HepG2 (cell line): ENCODE measurements at regions not wholly inside any gene's neighbourhood (a gene's known extent, or its start where the extent isn't known, plus 50 kb on each side); places are given as distances from the start of the nearest gene placed in this dataset.

Experiments
- ATF1 ChIP-seq: IDR thresholded peaks from 2 replicates; pipeline ENCODE4 v1.6.1; 2016; ENCODE audit warnings: mild to moderate bottlenecking, control low read depth
- HMG20A ChIP-seq: IDR thresholded peaks from 2 replicates; pipeline ENCODE4 v1.6.1; 2016; ENCODE audit warnings: borderline replicate concordance
- JARID2 ChIP-seq: sonication (generic); formaldehyde crosslinking; IDR thresholded peaks from 2 replicates; pipeline ENCODE4 v1.8.1; 2023; ENCODE audit warnings: missing genetic modification reagents, inconsistent platforms; ENCODE audit not compliant: insufficient replicate concordance
- KMT2B ChIP-seq: IDR thresholded peaks from 2 replicates; pipeline ENCODE4 v1.6.1; 2016; ENCODE audit warnings: missing genetic modification reagents, missing compliant biosample characterization
- MED8 ChIP-seq: sonication (generic); formaldehyde crosslinking; IDR thresholded peaks from 2 replicates; pipeline ENCODE4 v1.8.1; 2023; ENCODE audit warnings: mild to moderate bottlenecking, missing genetic modification reagents; ENCODE audit not compliant: insufficient replicate concordance
- PCBP2 ChIP-seq: fragments of 200-400 bp; formaldehyde crosslinking; optimal IDR thresholded peaks from 2 replicates; pipeline ENCODE3; 2018; ENCODE audit warnings: low read length, low read depth; ENCODE audit not compliant: poor library complexity, severe bottlenecking
- PHF21A ChIP-seq: sonication (generic); formaldehyde crosslinking; IDR thresholded peaks from 2 replicates; pipeline ENCODE4 v1.5.0; 2020; ENCODE audit warnings: mild to moderate bottlenecking, missing genetic modification reagents
- SPEN ChIP-seq: sonication (generic); formaldehyde crosslinking; IDR thresholded peaks from 2 replicates; pipeline ENCODE4 v1.5.1; 2020; ENCODE audit warnings: low read depth, mild to moderate bottlenecking, missing genetic modification reagents
- TGIF2 ChIP-seq: IDR thresholded peaks from 2 replicates; pipeline ENCODE4 v1.6.1; 2016; ENCODE audit warnings: control low read depth, missing compliant biosample characterization
- THAP11 ChIP-seq: IDR thresholded peaks from 2 replicates; pipeline ENCODE4 v1.6.1; 2016; ENCODE audit warnings: missing biosample characterization, missing genetic modification reagents
- ZNF235 ChIP-seq: sonication (generic); formaldehyde crosslinking; IDR thresholded peaks from 2 replicates; pipeline ENCODE4 v1.8.1; 2023; ENCODE audit warnings: mild to moderate bottlenecking, missing genetic modification reagents, borderline replicate concordance
- ZNF326 ChIP-seq: sonication (generic); formaldehyde crosslinking; IDR thresholded peaks from 2 replicates; pipeline ENCODE4 v1.4.0; 2020; ENCODE audit warnings: missing genetic modification reagents, borderline replicate concordance
- ZNF333 ChIP-seq: sonication (generic); formaldehyde crosslinking; IDR thresholded peaks from 2 replicates; pipeline ENCODE4 v1.4.0; 2020; ENCODE audit warnings: mild to moderate bottlenecking, missing genetic modification reagents, borderline replicate concordance
- ZNF432 ChIP-seq: sonication (generic); formaldehyde crosslinking; IDR thresholded peaks from 2 replicates; pipeline ENCODE4 v1.5.0; 2020; ENCODE audit warnings: missing genetic modification reagents, mild to moderate bottlenecking, borderline replicate concordance
- ZNF572 ChIP-seq: sonication (generic); formaldehyde crosslinking; IDR thresholded peaks from 2 replicates; pipeline ENCODE4 v1.5.1; 2020; ENCODE audit warnings: mild to moderate bottlenecking, missing genetic modification reagents
- ZNF607 ChIP-seq: sonication (generic); formaldehyde crosslinking; IDR thresholded peaks from 2 replicates; pipeline ENCODE4 v1.5.1; 2020; ENCODE audit warnings: missing genetic modification reagents, mild to moderate bottlenecking, borderline replicate concordance
- ZNF780A ChIP-seq: sonication (generic); formaldehyde crosslinking; IDR thresholded peaks from 2 replicates; pipeline ENCODE4 v1.8.0; 2022; ENCODE audit warnings: mild to moderate bottlenecking, missing genetic modification reagents, moderate library complexity
- ZNF781 ChIP-seq: sonication (generic); formaldehyde crosslinking; IDR thresholded peaks from 2 replicates; pipeline ENCODE4 v1.5.1; 2020; ENCODE audit warnings: borderline replicate concordance, mild to moderate bottlenecking, missing genetic modification reagents; ENCODE audit errors: not compliant biosample characterization
- ZSCAN12 ChIP-seq: sonication (generic); formaldehyde crosslinking; IDR thresholded peaks from 2 replicates; pipeline ENCODE4 v1.9.0; 2021; ENCODE audit warnings: mild to moderate bottlenecking, missing genetic modification reagents
- TF ChIP-seq, protein P1 (sequence below): fragments of 450-650 bp; IDR thresholded peaks from 2 replicates; pipeline ENCODE4 v1.6.1; 2017
- TF ChIP-seq, protein P2 (sequence below): sonication (generic); formaldehyde crosslinking; IDR thresholded peaks from 2 replicates; pipeline ENCODE4 v1.4.0; 2020; ENCODE audit warnings: missing genetic modification reagents
- TF ChIP-seq, protein P3 (sequence below): sonication (generic); formaldehyde crosslinking; IDR thresholded peaks from 2 replicates; pipeline ENCODE4 v1.8.0; 2022; ENCODE audit warnings: low read depth, missing genetic modification reagents
- TF ChIP-seq, protein P4 (sequence below): sonication (generic); formaldehyde crosslinking; IDR thresholded peaks from 2 replicates; pipeline ENCODE4 v1.8.1; 2023; ENCODE audit warnings: mild to moderate bottlenecking, missing genetic modification reagents

DNA sequence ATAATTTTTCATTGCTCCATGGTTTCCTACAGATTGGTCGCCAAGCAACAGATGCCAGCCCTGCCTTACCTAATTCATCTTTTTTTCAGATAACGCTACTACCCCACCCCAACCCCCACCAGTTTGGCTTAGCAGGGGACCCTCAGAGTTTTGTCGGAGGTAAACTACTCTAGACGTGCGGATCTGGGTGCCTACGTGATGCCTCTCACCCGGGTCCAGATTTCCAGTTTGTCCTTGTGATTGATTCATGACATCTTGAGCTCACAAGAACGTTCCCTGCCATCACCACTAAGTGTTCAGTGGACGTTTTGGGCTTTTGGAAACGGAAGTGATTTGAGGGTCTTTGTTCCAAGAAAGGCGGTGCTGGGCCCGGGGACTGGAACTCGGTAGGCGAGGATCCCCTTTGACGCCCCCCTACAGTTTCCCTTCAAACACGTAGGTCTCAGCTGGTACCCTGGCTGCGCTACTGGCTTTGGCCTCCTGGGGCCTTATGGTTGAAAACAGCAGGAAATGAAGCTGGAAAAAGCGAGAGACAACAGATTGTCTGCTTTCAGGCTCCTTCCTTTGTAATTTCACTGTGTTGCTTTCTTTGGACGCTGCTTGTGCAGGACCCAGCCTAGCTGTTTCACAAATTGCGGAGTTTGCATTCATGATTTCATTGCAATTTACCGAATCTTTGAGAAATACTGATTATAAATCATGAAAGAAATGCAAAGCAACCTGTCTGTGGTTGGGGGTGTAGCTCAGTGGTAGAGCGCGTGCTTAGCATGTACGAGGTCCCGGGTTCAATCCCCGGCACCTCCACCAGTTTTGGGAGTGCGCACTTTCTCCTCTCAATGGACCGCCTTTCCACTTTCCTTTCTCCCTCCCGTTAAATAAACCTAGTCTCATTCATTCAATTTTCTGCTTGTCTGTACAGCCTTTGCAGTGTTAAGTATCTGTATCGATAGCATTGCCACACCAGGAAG is 81.0 kb downstream of the GPX5 start (continued):
- TF ChIP-seq, protein P1, sequence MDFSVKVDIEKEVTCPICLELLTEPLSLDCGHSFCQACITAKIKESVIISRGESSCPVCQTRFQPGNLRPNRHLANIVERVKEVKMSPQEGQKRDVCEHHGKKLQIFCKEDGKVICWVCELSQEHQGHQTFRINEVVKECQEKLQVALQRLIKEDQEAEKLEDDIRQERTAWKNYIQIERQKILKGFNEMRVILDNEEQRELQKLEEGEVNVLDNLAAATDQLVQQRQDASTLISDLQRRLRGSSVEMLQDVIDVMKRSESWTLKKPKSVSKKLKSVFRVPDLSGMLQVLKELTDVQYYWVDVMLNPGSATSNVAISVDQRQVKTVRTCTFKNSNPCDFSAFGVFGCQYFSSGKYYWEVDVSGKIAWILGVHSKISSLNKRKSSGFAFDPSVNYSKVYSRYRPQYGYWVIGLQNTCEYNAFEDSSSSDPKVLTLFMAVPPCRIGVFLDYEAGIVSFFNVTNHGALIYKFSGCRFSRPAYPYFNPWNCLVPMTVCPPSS = no peak
- no peak for TF ChIP-seq ZNF780A (CRISPR knock-in tag)
- TF ChIP-seq, protein P2, sequence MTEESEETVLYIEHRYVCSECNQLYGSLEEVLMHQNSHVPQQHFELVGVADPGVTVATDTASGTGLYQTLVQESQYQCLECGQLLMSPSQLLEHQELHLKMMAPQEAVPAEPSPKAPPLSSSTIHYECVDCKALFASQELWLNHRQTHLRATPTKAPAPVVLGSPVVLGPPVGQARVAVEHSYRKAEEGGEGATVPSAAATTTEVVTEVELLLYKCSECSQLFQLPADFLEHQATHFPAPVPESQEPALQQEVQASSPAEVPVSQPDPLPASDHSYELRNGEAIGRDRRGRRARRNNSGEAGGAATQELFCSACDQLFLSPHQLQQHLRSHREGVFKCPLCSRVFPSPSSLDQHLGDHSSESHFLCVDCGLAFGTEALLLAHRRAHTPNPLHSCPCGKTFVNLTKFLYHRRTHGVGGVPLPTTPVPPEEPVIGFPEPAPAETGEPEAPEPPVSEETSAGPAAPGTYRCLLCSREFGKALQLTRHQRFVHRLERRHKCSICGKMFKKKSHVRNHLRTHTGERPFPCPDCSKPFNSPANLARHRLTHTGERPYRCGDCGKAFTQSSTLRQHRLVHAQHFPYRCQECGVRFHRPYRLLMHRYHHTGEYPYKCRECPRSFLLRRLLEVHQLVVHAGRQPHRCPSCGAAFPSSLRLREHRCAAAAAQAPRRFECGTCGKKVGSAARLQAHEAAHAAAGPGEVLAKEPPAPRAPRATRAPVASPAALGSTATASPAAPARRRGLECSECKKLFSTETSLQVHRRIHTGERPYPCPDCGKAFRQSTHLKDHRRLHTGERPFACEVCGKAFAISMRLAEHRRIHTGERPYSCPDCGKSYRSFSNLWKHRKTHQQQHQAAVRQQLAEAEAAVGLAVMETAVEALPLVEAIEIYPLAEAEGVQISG (CRISPR knock-in tag) = peak; percentile 71
- TF ChIP-seq ATF1 = peak; percentile 72
- peak; percentile 56 for TF ChIP-seq THAP11
- TF ChIP-seq SPEN = no peak
- TF ChIP-seq ZNF333 (CRISPR knock-in tag) = 0 out of 2 replicates have a peak, but pooled peaks have one; percentile 76
- TF ChIP-seq HMG20A = peak; percentile 47; the same call in 1 of the 2 replicates
- TF ChIP-seq, protein P3, sequence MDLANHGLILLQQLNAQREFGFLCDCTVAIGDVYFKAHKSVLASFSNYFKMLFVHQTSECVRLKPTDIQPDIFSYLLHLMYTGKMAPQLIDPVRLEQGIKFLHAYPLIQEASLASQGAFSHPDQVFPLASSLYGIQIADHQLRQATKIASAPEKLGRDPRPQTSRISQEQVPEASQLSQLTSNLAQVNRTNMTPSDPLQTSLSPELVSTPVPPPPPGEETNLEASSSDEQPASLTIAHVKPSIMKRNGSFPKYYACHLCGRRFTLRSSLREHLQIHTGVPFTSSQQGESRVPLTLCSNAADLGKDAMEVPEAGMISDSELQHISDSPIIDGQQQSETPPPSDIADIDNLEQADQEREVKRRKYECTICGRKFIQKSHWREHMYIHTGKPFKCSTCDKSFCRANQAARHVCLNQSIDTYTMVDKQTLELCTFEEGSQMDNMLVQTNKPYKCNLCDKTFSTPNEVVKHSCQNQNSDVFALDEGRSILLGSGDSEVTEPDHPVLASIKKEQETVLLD = no peak
- no peak for TF ChIP-seq ZNF781
- no peak for TF ChIP-seq ZSCAN12 (CRISPR knock-in tag)
- TF ChIP-seq ZNF607 (CRISPR knock-in tag) = peak; percentile 9; the same call in 1 of the 2 replicates
- TF ChIP-seq PCBP2 = no peak
- no peak for TF ChIP-seq MED8 (CRISPR knock-in tag)
- no peak for TF ChIP-seq KMT2B (CRISPR knock-in tag)
- TF ChIP-seq PHF21A (CRISPR knock-in tag) = peak; percentile 80; the same call in 1 of the 2 replicates
- no peak for TF ChIP-seq ZNF572 (CRISPR knock-in tag)
- no peak for TF ChIP-seq TGIF2
- TF ChIP-seq ZNF432 = no peak
- no peak for TF ChIP-seq ZNF235 (CRISPR knock-in tag)
- TF ChIP-seq JARID2 (CRISPR knock-in tag) = no peak
- TF ChIP-seq, protein P4, sequence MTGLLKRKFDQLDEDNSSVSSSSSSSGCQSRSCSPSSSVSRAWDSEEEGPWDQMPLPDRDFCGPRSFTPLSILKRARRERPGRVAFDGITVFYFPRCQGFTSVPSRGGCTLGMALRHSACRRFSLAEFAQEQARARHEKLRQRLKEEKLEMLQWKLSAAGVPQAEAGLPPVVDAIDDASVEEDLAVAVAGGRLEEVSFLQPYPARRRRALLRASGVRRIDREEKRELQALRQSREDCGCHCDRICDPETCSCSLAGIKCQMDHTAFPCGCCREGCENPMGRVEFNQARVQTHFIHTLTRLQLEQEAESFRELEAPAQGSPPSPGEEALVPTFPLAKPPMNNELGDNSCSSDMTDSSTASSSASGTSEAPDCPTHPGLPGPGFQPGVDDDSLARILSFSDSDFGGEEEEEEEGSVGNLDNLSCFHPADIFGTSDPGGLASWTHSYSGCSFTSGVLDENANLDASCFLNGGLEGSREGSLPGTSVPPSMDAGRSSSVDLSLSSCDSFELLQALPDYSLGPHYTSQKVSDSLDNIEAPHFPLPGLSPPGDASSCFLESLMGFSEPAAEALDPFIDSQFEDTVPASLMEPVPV (CRISPR knock-in tag) = no peak
- TF ChIP-seq ZNF326 = no peak
